Myocyte (in vitro differentiated cells): ENCODE measurements at regions not wholly inside any gene's neighbourhood (a gene's known extent, or its start where the extent isn't known, plus 50 kb on each side); places are given as distances from the start of the nearest gene placed in this dataset.
A peak's percentile ranks its signal among the peaks of the same experiment; 100 is the strongest.

Experiments
- DNase-seq: peaks from one replicate; pipeline ENCODE4 v3.0.0-alpha.2; 2012; ENCODE audit warnings: low read depth

DNA sequence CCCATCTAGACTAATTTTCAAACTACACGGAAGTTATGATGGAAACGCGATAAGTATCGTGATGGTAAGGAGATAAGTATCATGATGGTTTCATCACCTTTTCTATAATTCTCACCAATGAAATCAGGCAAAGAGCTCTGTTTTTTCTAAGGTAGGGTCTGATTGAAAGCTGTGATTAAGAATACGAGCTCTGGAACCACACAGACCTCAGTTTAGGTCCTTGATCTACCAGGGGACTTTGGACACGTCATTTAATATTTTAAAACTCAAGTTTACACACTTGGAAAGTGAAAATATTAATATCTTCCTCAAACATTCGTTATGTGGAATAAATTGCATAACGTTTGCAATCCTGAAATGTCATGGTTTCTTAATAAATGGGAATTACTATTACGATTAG, 538.2 kb upstream of the CELF2 start:
- no peak for DNase-seq

DNA sequence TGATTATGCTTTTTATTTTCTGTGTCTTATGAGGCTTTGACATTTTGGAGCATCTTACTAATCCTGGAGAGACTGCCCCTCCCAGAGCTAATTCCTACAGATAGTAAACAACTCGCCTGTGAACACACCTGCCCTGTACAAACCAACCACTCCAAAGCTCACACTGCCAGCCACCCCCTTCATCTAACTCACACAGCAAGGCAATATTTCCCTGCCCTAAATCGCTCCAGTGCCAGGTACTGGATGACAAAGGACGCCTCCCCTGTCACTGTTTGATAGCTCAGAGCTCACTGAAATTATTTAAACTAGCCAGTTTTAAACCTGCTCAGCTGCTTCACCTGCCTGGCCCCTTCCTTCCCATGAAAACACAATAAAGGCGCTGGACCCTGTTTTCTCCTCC, 535.1 kb upstream of the CELF2 start:
- no peak for DNase-seq

DNA sequence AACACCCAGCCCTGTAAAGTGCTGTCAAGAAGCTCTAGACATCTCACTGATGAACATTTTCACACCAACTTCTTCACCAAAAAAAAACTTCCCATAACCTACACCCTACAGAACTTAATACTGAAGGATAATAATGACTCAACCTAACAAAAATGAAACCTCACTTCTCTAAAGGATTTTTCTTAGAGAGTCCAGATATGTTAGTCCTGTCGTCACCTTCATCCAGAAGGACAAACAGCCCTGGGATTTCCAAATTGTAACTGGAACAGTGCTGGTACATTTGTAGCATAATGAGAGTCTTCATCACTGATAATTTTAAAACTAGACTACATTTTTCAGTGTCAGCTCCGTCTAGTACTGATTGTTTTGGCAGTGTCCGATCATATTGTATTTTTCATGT, 528.6 kb upstream of the CELF2 start:
- DNase-seq: no peak

DNA sequence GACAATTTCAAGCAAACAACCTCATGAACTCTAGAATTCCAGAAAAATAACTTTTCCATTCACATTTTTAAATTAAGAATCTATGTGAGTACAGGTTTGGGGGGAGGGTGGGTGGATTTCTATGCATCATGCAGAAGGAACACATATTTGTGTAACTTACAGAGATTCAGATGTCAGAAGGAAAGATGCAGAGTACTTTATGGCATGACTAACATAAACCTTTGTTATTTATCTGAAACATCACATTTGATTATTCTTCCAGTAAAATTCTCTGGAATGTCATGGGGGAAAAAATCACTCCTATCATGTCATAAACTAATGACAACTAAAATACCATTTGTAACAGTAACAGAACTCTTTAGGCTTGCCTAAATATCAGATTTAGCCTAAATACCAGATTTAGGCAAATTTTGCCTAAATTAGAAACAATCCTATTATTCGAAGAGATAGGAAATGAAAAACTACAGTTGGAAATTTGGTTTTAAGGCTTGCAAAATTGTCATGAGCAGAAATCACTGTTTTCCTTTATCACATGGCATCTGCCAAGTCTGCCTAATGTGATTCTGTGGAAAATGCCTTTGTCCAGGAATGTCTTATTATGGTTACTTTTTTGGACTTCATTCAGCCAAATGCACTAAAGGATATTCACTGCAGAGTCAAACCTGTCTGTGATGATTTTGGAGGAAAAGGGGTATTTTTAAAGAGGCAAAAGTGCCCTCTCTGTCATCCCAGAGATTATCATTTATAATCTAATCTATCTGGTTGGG, 527.7 kb upstream of the CELF2 start:
- DNase-seq: no peak

DNA sequence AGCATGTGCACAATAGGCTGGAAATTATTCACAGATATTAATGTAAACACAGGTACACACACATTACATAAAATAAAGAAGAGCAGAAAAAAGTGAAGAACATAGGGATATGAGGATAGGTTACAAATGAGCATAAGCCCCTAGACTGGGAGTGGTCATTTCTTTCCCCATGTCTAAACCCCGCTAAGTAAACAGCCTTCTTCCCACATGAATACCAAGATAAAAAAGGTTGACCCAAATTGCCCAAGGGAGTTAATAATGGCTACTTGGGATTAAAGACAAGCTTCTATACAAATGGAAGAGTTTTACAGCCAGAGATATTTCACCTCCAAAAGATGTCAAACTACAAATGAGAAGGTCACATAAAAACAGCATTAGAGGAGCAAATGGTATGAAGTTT, 527.1 kb upstream of the CELF2 start:
- DNase-seq: no peak

DNA sequence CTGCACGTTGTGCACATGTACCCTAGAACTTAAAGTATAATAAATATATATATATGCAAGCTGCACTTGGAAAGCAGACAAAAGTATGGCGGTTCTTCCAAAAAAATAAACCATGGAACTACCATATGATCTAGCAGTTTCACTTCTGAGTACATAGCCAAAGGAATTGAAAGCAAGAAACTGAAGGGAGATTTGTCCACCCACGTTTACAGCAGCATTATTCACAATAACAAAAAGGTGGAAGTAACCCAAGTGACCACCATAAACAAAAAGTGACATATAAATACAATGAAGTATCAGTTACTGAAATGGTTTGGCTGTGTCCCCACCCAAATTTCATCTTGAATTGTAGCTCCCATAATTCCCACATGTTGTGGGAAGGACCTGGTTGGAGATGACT, 525.3 kb upstream of the CELF2 start:
- no peak for DNase-seq

DNA sequence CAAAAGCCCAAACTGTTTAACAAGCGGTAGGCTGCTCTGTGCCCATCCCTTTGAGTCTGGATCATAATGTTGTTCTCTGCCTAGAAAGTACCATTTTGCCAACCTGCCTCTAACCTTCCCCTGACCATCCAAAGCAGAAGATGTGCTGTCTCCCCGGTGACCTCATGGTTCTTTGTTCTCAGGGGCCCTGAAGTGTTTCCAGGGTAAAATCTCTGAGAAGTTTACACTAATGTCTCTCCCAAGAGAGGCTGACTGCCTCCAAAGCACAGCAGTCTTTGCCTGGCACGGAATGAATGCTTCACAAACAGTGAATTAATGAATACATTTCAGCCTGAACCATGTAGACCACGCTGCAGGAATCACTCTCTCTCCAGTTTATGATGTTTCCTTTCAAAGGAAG, 523.8 kb upstream of the CELF2 start:
- DNase-seq: no peak

DNA sequence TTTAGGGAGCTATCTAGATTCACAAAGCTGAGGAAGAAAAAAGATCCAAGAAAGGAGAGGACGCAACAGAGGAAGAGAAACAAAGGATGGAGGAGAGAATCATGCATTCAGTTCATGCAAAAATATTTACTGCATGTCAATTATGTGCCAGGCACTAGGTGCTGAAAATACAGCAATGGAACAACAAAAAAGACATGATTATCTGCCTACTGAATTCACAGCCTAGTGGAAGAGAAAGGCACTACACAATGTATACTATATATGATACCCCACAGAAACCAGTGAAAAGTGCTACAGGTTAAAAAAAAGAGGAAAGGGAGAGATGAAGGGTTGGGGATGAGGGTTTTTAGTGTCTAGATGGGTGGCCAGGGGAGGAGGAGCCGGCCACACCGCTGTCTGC, 520.4 kb upstream of the CELF2 start:
- no peak for DNase-seq

DNA sequence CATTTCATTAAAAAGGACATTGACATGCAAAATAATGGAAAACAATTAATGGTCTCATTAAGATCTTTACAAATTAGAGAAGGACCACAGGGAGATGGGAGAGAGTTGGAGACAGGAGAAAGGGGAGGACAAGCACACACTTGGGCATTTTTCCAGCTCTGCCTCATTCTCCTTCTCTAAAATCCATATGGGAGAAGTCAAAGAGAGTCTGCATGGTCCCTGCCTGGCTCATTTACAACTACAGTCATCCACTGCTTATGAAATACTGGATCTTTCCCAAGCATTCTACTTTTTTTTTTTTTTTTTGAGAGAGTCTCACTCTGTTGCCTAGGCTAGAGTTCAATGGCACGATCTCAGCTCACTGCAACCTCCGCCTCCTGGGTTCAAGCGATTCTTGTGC, 518.9 kb upstream of the CELF2 start:
- no peak for DNase-seq

DNA sequence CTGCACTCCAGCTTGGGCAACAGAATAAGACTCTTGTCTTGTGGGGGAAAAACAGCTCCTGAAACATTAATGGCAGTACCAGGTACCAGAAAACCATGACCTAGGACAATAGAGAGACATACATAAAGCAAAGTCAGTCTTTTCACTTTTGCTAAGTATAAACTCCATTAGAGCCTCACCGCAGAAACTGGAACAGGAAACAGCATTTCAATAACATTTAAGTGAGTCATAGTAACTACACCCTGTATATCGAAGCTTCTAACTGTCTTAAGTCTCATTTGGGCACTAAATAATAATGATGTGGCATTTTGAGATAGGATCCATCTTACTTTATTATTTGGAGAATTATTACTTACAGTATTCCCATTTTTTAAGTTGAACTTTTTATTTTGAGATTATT, 517.8 kb upstream of the CELF2 start:
- peak; percentile 23 for DNase-seq

DNA sequence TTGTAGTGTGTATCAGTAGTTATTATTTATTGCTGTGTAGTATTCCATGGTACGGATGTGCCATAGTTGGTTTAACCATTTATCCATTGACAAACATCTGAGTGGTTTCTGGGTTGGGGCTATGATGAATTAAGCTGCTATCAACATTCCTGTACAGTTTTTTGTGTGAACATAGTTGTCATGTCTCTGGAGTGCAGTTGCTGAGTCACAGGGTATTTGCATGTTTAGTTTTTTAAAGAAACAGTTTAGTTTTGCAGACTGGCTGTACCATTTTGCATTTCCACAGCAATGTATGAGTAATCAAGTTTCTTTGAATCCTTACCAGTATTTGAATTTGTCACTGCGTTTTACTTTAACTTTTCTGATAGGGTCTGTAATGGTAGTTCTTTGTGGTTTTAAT, 516.7 kb upstream of the CELF2 start:
- no peak for DNase-seq

DNA sequence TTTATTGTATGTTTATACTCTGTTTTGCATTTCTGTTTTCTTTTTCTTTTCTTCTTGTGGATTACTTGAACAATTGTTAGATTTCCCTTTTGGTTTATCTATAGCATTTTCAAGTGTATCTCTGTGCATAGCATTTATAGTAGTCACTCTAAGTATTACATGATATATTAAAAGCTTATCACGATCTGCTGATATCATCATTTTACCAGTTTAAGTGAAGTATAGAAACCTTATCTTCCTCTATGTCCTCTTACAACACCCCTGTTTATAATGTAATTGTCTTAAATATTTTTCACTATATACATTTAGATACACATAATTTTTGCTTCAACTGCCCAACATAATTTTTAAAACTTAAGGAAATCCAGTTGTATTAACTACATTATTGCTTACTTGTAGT, 513.9 kb upstream of the CELF2 start:
- no peak for DNase-seq

DNA sequence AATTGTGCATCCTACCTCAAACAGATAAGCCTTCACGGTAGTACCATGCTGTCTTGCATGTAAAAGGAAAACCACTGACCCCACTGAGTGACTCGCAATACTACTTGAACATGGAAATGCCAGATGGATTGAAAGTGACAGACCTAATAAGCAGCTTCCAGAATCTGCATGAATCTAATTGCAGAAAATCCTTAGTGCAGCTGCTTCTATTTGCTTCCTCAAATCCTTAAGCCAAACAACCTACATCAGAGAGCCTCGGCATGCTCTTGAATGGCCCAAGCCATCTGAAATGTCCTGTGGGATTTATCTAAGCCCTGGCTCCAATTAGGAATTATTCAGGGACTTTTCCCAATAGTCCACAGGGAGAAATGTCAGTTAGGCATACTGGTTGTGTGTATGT, 509.5 kb upstream of the CELF2 start:
- no peak for DNase-seq

DNA sequence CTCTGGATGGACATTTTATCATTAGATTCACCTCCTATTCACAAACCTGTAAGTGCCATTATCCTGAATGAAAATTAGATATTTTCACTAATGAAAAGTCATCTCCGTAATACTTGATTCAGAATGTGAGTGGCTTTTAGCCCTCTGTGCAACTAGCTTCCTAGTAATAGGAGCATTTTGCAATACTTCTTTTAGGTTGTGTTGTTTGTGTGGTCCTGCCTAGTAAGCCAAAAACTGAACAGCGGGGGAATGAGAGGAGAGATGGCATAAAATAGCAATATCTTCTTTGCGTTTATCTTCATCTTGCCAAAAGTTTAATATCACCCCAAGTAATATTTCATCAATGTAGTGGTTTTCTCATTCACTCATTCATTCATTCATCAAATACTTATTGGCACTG, 507.5 kb upstream of the CELF2 start:
- no peak for DNase-seq

DNA sequence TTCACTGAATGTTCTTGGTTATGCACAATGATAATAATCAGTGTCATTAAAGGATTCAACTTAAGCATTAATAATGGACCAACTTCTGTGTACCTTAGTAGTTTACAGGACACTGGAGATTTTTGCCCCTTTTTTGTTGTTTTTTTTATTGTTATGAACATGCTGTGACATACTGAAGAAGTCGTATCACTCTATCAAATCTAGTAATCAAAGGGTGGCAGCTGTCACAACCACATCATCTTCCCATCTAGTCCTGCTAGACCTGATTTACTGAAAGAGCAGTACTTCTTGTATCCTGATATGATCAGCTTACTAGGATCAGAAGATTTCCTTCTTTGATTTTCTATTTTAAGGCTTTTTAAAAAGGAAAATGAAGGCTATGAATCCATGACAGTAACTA, 504.6 kb upstream of the CELF2 start:
- no peak for DNase-seq

DNA sequence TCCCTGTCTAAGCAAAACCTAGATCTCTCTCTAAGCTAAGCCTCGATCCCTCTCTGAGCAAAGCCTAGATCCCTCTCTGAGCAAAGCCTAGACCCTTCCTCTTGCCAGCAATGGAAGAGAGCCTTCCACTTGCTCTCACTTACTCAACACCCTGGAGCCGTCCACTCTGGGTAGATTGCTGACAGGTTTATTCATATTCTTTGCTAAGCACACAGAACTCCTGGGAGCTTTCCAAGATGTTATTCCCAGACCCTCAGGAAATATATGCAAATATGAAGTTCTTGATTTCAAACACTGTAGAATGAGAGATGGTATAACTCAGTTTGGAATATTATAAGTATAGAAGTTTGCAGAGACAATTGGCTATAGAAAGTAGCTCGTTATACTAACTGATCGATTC, 503.8 kb upstream of the CELF2 start:
- DNase-seq: no peak

DNA sequence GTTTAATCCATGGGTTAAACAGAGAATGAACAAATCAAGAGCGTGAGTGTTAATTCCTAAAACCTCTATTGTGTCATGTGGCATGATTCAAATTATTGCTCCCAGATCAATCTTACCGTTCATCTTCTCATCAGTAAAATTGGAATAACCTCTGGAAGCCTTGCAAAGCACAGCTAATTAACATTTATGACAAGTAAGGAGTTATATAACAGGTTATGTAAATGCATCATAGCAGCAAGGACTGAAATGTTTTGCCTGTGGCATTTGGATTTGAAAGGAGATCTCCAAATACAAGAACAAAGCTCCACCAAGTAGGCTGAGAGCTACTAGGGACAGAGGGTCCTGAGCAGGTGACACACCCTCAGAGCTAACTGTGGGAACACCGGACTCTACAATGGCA, 502.9 kb upstream of the CELF2 start:
- no peak for DNase-seq

DNA sequence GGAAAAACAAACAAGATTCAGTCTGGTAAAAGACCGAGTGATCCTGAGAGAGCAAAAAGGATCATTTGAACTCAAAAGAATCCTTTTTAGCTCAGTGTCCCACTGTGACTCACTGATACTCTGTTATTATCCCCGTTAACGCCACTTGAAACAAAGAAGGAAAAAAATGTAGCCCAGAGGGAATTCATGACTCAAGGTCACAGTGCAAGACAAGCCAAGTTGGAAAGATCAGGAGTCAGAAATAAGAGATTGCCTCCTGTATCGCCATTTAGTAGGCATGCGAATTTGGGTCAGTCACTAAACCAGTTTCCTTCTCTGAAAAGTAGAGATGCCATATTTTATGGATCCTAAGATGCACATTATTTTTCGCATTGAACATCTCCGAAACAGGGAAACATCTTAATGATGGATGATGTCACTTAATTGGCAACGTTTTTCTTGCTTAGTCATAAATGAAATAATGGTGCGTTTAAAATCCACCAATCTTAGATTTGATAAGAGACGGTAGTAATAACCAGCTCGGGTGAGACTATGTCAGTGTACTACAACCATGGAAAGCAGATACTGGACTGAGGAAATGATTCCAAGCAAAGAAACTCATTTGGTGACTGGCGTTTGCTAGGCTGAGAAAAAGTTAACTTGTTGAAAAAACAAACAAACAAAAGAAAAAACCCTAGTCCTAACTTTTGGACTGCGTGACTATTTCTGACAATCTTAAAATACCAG, 502.0 kb upstream of the CELF2 start:
- DNase-seq: peak; percentile 13

DNA sequence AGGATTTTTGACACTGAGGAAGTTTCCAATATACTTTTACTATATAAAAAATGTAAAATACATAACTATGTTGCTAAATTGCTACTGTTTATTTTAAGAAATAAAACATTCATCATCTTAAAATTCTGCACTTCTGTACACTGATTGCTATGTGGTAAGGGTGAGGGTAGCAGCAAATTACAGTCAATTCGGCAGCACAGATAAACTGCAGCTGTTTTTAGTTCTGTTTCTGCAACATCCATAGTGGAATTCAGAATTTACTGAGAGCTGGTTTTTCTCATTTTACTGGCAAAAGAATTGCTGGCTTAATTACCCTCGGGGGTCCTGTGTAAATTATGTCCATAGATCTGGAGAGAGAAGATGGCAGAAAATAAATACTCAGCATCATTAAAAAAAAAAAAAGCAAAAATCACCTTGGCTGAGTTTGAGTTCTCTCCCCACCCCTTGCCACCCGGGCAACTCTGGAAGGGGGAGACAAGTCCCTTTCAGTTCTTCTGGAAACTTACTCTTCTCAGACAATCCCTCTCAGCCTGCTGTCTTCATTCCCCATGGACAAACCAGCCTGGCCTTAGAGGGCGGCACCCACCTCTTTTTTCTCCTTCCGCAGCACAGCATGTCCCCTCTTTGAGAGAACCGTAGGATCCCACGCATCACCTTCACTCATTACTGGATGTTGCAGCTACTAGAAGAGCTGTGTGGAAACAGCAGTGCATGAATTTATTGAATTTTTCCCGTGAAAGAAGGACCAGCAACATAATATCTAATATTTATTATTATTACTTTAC, 501.1 kb upstream of the CELF2 start:
- DNase-seq: no peak

DNA sequence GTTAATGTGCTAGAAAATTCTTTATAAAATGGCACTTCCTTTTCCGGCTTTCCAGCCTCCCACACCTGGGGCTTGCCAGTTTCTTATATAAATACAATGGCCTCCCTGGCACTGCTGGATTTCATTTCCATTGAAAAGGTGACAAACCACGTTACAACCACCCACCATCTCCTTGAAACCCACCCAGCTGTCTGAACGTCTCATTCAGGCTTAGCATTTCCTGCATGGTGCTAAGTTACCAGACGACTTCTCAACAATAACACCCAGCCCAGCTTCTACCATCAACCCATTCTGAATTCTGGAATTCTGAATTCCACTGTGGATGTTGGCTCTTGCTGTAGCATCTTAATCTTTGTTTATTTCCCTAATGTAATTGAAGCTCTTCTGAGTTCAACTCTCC, 499.8 kb upstream of the CELF2 start:
- DNase-seq: no peak

DNA sequence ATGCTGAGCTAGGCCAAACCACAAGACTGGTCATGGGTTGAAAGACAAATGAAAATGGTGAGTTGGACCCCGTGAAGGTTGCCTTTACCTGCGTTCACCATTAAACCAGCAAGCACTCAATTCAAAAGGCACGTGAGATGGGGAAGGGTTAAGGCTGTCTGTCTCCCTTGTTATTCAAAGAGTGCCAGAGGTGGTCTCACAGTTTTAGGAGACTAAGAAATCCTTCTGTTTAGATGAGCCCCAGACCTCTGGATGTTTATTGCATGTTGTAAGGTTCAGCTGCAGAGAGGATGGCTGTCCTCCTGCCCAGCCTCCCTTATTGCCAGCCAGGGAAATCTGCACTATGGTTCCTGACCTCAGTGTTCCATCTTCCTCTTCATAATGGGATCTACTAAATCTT, 498.0 kb upstream of the CELF2 start:
- DNase-seq: no peak
